ENCODE measurements at regions not wholly inside any gene's neighbourhood (a gene's known extent, or its start where the extent isn't known, plus 50 kb on each side); places are given as distances from the start of the nearest gene placed in this dataset.
"Not testable (repeated sequence)": the region's sequence is repeated elsewhere in the genome, so short reads cannot be mapped to it uniquely, and the experiment has no call there.

DNA sequence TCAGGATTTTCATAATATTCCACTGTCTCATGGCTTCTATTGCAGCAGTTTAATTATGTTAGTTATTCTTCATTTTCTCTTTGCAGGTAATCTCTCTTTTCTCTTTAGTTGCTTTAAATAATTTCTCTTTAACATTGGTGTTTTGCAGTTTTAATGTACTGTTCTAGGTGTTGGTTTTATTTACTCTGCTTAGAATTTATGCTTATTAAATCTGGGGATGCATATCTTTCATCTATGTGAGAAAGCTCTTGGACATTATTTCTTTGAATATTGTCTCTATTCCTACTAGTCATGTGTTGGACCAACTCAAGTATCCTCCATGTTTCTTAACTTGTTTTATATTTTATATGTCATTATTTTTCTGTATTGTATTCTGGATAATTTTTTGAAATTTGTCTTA is 218.7 kb upstream of the TUT7 start:
- Histone ChIP-seq H3K36me3 (replicated peaks in 1 of 2; ENCODE audit: control insufficient read depth in 1 of 2, insufficient read depth in 2 of 2, low read length in 2 of 2) (no peaks in the 10 kb centered on the region), H3K4me1 (ENCODE audit: control insufficient read depth in 1 of 2, insufficient read depth in 2 of 2, low read length in 2 of 2) (no peaks in the 10 kb centered on the region), H4K20me1 (ENCODE audit: insufficient read depth, low read length) (no peaks in the 10 kb centered on the region), H3K4me3 (replicated peaks in 1 of 3; ENCODE audit: low read depth in 2 of 3, low read length in 3 of 3) (no peak overlapping the region), H3K79me2 (ENCODE audit: insufficient read depth, low read length) (no peaks in the 10 kb centered on the region), H2AFZ (ENCODE audit: insufficient read depth, low read depth, low read length, poor library complexity, severe bottlenecking) (no peak overlapping the region), H3K9me3 (replicated peaks in 1 of 2; ENCODE audit: control insufficient read depth in 1 of 2, insufficient read depth in 1 of 2, low read length in 2 of 2) (peaks cover 5 to 12% of the 10 kb centered on the region in 2 donors), H3K9ac (ENCODE audit: insufficient read depth, low read length, poor library complexity, severe bottlenecking) (no peak overlapping the region), H3K27ac (ENCODE audit: low read depth in 1 of 2, low read length in 2 of 2) (no peak overlapping the region), H3K27me3 (ENCODE audit: control insufficient read depth in 2 of 2, insufficient read depth in 2 of 2, low read length in 2 of 2) (no peaks in the 10 kb centered on the region), H3K4me2 (replicated peaks; ENCODE audit: extremely low read depth, low read length, poor library complexity, severe bottlenecking) (no peak overlapping the region)
- Mint-ChIP-seq H3K27ac (no peak overlapping the region), H3K4me3 (no peak overlapping the region), H3K4me1 (no peaks in the 10 kb centered on the region), H3K9me3 (peaks cover 6 to 15% (median 11%) of the 10 kb centered on the region in 7 donors), H3K36me3 (no peaks in the 10 kb centered on the region), H3K27me3 (ENCODE audit: low read depth in 3 of 3) (peaks cover 0 to 3% (median 1%) of the 10 kb centered on the region in 3 donors)
- no peak for DNase-seq
- intact Hi-C loops (cut with micrococcal nuclease) = no loop called here
- TF ChIP-seq, protein P1, sequence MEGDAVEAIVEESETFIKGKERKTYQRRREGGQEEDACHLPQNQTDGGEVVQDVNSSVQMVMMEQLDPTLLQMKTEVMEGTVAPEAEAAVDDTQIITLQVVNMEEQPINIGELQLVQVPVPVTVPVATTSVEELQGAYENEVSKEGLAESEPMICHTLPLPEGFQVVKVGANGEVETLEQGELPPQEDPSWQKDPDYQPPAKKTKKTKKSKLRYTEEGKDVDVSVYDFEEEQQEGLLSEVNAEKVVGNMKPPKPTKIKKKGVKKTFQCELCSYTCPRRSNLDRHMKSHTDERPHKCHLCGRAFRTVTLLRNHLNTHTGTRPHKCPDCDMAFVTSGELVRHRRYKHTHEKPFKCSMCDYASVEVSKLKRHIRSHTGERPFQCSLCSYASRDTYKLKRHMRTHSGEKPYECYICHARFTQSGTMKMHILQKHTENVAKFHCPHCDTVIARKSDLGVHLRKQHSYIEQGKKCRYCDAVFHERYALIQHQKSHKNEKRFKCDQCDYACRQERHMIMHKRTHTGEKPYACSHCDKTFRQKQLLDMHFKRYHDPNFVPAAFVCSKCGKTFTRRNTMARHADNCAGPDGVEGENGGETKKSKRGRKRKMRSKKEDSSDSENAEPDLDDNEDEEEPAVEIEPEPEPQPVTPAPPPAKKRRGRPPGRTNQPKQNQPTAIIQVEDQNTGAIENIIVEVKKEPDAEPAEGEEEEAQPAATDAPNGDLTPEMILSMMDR (IDR thresholded peaks at IDR 0.05) = no peak

DNA sequence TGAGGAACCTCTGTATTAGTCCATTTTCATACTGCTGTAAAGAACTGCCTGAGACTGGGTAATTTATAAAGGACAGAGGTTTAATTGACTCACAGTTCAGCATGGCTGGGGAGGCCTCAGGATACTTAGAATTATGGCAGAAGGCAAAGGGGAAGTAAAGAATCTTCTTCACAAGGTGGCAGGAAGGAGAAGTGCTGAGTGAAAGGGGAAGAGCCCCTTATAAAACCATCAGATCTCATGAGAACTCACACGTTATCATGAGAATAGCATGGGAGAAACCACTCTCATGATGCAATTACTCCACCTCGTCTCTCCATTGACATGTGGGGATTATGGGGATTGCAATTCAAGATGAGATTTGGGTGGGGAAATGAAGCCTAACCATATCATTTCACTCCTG is 211.4 kb upstream of the TUT7 start:
- H3K4me3 ChIP-seq (replicated peaks in 1 of 3; ENCODE audit: low read depth in 2 of 3, low read length in 3 of 3); H3K27ac Mint-ChIP-seq; H3K36me3 Mint-ChIP-seq; H3K4me1 ChIP-seq (ENCODE audit: control insufficient read depth in 1 of 2, insufficient read depth in 2 of 2, low read length in 2 of 2); H3K79me2 ChIP-seq (ENCODE audit: insufficient read depth, low read length); H3K27me3 Mint-ChIP-seq (ENCODE audit: low read depth in 3 of 3); H3K4me1 Mint-ChIP-seq; H3K27ac ChIP-seq (ENCODE audit: low read depth in 1 of 2, low read length in 2 of 2); H3K4me3 Mint-ChIP-seq; H3K27me3 ChIP-seq (ENCODE audit: control insufficient read depth in 2 of 2, insufficient read depth in 2 of 2, low read length in 2 of 2); H3K9ac ChIP-seq (ENCODE audit: insufficient read depth, low read length, poor library complexity, severe bottlenecking); H3K4me2 ChIP-seq (replicated peaks; ENCODE audit: extremely low read depth, low read length, poor library complexity, severe bottlenecking); H2AFZ ChIP-seq (ENCODE audit: insufficient read depth, low read depth, low read length, poor library complexity, severe bottlenecking); H4K20me1 ChIP-seq (ENCODE audit: insufficient read depth, low read length); H3K36me3 ChIP-seq (replicated peaks in 1 of 2; ENCODE audit: control insufficient read depth in 1 of 2, insufficient read depth in 2 of 2, low read length in 2 of 2); DNase-seq: not testable (repeated sequence)
- peaks cover 16 to 23% (median 19%) of the 10 kb centered on the region in 7 donors for H3K9me3 Mint-ChIP-seq
- WGBS (ENCODE audit: insufficient coverage) = no CpG with 5 or more reads among the region's 2 CpGs
- H3K9me3 ChIP-seq (replicated peaks in 1 of 2; ENCODE audit: control insufficient read depth in 1 of 2, insufficient read depth in 1 of 2, low read length in 2 of 2) = peaks cover 21 to 24% of the 10 kb centered on the region in 2 donors
- intact Hi-C loops (cut with micrococcal nuclease) = loop anchor here in 1 of 2 donors (10.0 kb wide), 1 partner anchor 59 kb away; no protein-coding TSS in a partner anchor

All from CD14-positive monocyte (primary cell).